Posterior cingulate gyrus (tissue), 11 donors: ENCODE measurements at regions not wholly inside any gene's neighbourhood (a gene's known extent, or its start where the extent isn't known, plus 50 kb on each side); places are given as distances from the start of the nearest gene placed in this dataset.

Experiments used
- DNase-seq, 10 donors: peaks; one replicate each; pipeline versions ENCODE4 v3.0.0 to v3.0.0-alpha.2; 2020 to 2021; ENCODE audit warnings: mixed read lengths in 3 of 10
- intact Hi-C: fragments of 100-400 bp; cut with DNase I; formaldehyde crosslinking; loops from one replicate; pipeline ENCODE4 v1.15.1; 2023

GRCh38 chr1:78410643-78411042 lies 80.1 kb upstream of the PTGFR start:
- intact Hi-C loops = no loop called here
- no peak for DNase-seq

DNA sequence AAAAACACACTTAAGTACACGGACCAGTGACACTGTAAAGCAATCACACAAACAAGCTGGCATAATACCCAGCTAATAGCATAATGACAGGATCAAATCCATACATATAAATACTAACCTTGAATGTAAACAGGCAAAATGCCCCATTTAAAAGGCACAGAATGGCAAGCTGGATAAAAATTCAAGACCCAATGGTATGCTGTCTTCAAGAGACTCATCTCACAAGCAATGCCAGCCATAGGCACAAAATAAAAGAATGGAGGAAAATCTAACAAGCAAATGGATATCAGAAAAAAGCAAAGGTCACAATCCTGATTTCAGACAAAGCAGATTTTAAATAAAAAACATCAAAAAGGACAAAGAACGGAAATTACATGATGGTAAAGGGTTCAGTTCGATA lies 79.1 kb upstream of the PTGFR start:
- intact Hi-C loops = no loop called here
- DNase-seq = no peak

GRCh38 chr1:78415165-78415564 lies 75.6 kb upstream of the PTGFR start:
- intact Hi-C loops = no loop called here
- no peak for DNase-seq

GRCh38 chr1:78419309-78419708 lies 71.5 kb upstream of the PTGFR start:
- intact Hi-C loops = no loop called here
- DNase-seq = no peak

GRCh38 chr1:78420181-78420580 lies 70.6 kb upstream of the PTGFR start:
- no peak for DNase-seq
- intact Hi-C loops = no loop called here

- intact Hi-C loops = no loop called here
- DNase-seq = no peak
Measured at GRCh38 chr1:78420688-78421087, 70.1 kb upstream of the PTGFR start.

- no peak for DNase-seq
- intact Hi-C loops = no loop called here
Measured at GRCh38 chr1:78424720-78425119, 66.1 kb upstream of the PTGFR start.

DNA sequence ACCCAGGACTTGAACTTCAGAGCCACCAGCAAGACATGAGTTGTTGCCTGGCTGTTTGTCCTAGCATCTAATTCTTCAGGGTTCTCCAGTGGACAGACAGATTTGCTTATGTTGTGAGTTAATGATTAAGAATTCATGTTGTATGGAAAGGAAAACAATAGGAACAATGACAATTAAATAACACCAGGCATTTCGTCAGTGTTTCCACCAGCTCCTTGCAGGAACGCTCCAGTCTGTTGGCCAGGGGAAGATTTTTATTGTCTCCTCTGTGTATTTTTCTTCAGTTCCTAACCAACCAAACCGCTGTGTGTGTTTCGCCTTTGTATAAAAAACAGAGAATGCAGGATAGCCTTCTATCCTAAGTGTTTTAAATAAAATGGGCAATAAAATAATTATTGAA lies 64.4 kb upstream of the PTGFR start:
- intact Hi-C loops = no loop called here
- no peak for DNase-seq

DNA sequence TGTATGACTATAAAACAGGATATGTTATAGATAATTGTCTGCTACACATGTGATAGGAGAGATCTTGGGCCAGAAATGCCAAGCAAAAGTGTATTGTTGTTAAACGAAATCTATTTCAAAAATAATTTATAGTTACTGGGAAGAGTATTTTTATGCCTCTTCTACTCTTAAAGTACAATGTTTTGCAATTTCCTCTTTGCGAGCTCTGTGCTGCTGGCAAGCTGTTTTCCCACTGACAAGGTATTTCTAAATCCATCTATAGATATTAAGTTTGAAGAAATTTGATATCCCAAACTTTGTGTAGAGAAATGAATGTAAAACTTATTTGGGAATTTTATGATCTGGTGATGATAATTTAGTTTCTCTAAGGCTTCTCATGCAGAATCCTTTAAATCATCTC lies 63.3 kb upstream of the PTGFR start:
- DNase-seq = no peak
- intact Hi-C loops = no loop called here

GRCh38 chr1:78432016-78432415 lies 58.8 kb upstream of the PTGFR start:
- DNase-seq = no peak
- intact Hi-C loops = no loop called here

- intact Hi-C loops = no loop called here
- DNase-seq = no peak
Measured at GRCh38 chr1:78434351-78434750, 56.4 kb upstream of the PTGFR start.

DNA sequence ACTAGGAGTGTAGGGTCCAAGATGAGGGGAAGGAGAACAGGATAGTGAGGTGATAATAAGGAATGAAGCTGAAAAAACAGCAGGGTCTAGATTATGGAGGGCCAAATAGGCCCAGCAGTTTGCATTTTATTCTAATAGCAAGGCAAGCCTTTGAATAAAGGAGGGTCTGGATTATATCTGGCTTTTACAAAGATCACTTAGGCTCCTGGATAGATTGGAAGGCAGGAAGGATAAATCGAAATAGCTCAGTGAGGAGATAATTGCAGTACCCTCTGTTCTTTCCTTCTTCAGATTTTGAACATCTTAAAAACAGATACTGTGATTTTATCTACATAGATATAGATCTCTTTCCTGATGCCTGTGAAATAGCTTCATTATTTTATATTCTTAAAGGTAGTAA lies 53.8 kb upstream of the PTGFR start:
- intact Hi-C loops = no loop called here
- no peak for DNase-seq

GRCh38 chr1:78437396-78437795 lies 53.4 kb upstream of the PTGFR start:
- no peak for DNase-seq
- intact Hi-C loops = no loop called here

DNA sequence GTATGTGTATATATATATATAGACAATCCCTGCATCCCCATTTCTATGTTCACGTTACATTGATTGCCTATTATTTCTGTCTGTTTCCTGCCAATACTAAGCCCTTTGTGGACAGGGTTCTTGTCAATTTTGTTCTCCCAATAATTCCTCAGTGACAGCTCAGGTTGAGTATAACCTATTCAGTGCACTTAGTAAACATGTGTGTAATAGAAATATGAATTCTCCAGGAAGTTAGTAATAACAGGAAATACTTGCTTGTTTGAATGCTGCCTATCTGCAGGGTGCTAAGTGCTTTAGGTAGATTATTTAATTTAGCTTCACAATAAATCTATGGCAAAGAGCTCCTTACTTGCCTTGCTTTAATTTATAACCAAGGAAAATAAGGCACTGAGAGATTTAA lies 52.8 kb upstream of the PTGFR start:
- intact Hi-C loops = no loop called here
- DNase-seq = no peak

DNA sequence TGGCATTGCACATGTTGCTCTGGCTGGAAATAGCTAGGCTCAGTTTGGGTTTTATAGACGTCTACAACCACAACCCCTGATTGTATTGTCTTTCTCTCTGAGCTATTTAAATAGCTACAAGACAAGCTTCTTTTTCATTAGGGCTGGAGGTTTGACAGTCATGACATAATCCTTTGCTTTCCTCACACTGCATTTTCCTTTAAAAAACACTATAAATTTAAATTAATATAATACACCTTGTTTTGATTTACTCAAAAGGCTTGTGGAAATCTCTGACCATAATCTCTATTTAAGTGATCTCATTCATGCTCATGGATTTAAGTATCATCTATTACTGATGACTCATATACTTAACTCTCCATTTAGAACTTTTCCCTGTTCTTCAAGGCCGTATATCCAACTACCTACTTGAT lies 50.4 kb upstream of the PTGFR start:
- intact Hi-C loops = no loop called here

More for the DNA sequence above, 50.4 kb upstream of the PTGFR start:
- DNase-seq = no peak
